HFFc6 (cell line): ENCODE measurements at regions not wholly inside any gene's neighbourhood (a gene's known extent, or its start where the extent isn't known, plus 50 kb on each side); places are given as distances from the start of the nearest gene placed in this dataset.
"Not testable (repeated sequence)": the region's sequence is repeated elsewhere in the genome, so short reads cannot be mapped to it uniquely, and the experiment has no call there.

Experiments
- DNase-seq: peaks from one replicate; pipeline ENCODE4 v3.0.0-alpha.2; 2018
- H3K27ac Mint-ChIP-seq: 2 replicates; pipeline ENCODE4 v1.8.0; 2020; ENCODE audit warnings: mild to moderate bottlenecking, mixed read lengths
- H3K27me3 Mint-ChIP-seq: 2 replicates; pipeline ENCODE4 v1.8.0; 2021; ENCODE audit warnings: mild to moderate bottlenecking, moderate library complexity, mixed read lengths; ENCODE audit not compliant: insufficient read depth
- H3K36me3 Mint-ChIP-seq: 2 replicates; pipeline ENCODE4 v1.8.0; 2021; ENCODE audit warnings: low read depth, mixed read lengths
- H3K4me1 Mint-ChIP-seq: 2 replicates; pipeline ENCODE4 v1.8.0; 2020; ENCODE audit warnings: low read depth, mixed read lengths
- H3K4me3 Mint-ChIP-seq: 2 replicates; pipeline ENCODE4 v1.8.0; 2020; ENCODE audit warnings: mild to moderate bottlenecking, moderate library complexity, mixed read lengths
- H3K9me3 Mint-ChIP-seq: 2 replicates; pipeline ENCODE4 v1.8.0; 2020; ENCODE audit warnings: mild to moderate bottlenecking, mixed read lengths
- CTCF ChIP-seq: fragments of 200-600 bp; sonication (generic); IDR thresholded peaks from 2 replicates; pipeline ENCODE4 v1.5.0; 2021; ENCODE audit warnings: antibody characterized with exemption, mild to moderate bottlenecking

- no peaks in the 10 kb centered on the region for H3K4me1 Mint-ChIP-seq
- no peak for DNase-seq
- H3K9me3 Mint-ChIP-seq, result peaks cover 16% of the 10 kb centered on the region
- no peaks in the 10 kb centered on the region for H3K27me3 Mint-ChIP-seq
- H3K27ac Mint-ChIP-seq, result no peak overlapping the region
- H3K4me3 Mint-ChIP-seq, result no peak overlapping the region
- TF ChIP-seq CTCF, result no peak
- H3K36me3 Mint-ChIP-seq, result no peaks in the 10 kb centered on the region
These were observed 1751.4 kb upstream of the SPRY2 start for GRCh38 chr13:82092312-82092711.

- H3K4me1 Mint-ChIP-seq, result no peaks in the 10 kb centered on the region
- H3K9me3 Mint-ChIP-seq, result peaks cover 13% of the 10 kb centered on the region
- DNase-seq, result no peak
- H3K27ac Mint-ChIP-seq, result no peak overlapping the region
- no peaks in the 10 kb centered on the region; the same call in 1 of the 2 replicates for H3K27me3 Mint-ChIP-seq
- no peak for TF ChIP-seq CTCF
- H3K36me3 Mint-ChIP-seq, result no peaks in the 10 kb centered on the region
- H3K4me3 Mint-ChIP-seq, result no peak overlapping the region
These were observed 1747.9 kb upstream of the SPRY2 start for GRCh38 chr13:82088781-82089180.

- DNase-seq, result no peak
- no peak overlapping the region for H3K27ac Mint-ChIP-seq
- no peak overlapping the region for H3K4me3 Mint-ChIP-seq
- no peaks in the 10 kb centered on the region for H3K27me3 Mint-ChIP-seq
- TF ChIP-seq CTCF, result no peak
- H3K4me1 Mint-ChIP-seq, result no peaks in the 10 kb centered on the region
- peaks cover 6% of the 10 kb centered on the region for H3K9me3 Mint-ChIP-seq
- H3K36me3 Mint-ChIP-seq, result no peaks in the 10 kb centered on the region
These were observed 1735.6 kb upstream of the SPRY2 start for GRCh38 chr13:82076496-82076895.

GRCh38 chr13:82070416-82070815 is 1729.5 kb upstream of the SPRY2 start:
- TF ChIP-seq CTCF, result no peak
- Mint-ChIP-seq H3K4me3 (no peak overlapping the region), H3K27me3 (no peaks in the 10 kb centered on the region), H3K4me1 (no peaks in the 10 kb centered on the region), H3K9me3 (peaks cover 22% of the 10 kb centered on the region), H3K36me3 (no peaks in the 10 kb centered on the region), H3K27ac (no peak overlapping the region)
- no peak for DNase-seq

- Mint-ChIP-seq H3K9me3 (peaks cover 7% of the 10 kb centered on the region), H3K4me1 (no peaks in the 10 kb centered on the region), H3K27me3 (no peaks in the 10 kb centered on the region), H3K36me3 (no peaks in the 10 kb centered on the region), H3K4me3 (no peak overlapping the region), H3K27ac (no peak overlapping the region)
- DNase-seq, result no peak
- no peak for TF ChIP-seq CTCF
These were observed 1721.8 kb upstream of the SPRY2 start for GRCh38 chr13:82062772-82063171.

GRCh38 chr13:82058364-82058763 is 1717.4 kb upstream of the SPRY2 start:
- H3K4me3 Mint-ChIP-seq, result no peak overlapping the region
- no peak for DNase-seq
- H3K27me3 Mint-ChIP-seq, result no peaks in the 10 kb centered on the region
- H3K36me3 Mint-ChIP-seq, result no peaks in the 10 kb centered on the region
- no peaks in the 10 kb centered on the region for H3K4me1 Mint-ChIP-seq
- peaks cover 10% of the 10 kb centered on the region for H3K9me3 Mint-ChIP-seq
- TF ChIP-seq CTCF, result no peak
- no peak overlapping the region for H3K27ac Mint-ChIP-seq

GRCh38 chr13:82045316-82045715 is 1704.4 kb upstream of the SPRY2 start:
- H3K27ac Mint-ChIP-seq, result not testable (repeated sequence)

More at GRCh38 chr13:82045316-82045715, 1704.4 kb upstream of the SPRY2 start:
- H3K4me3 Mint-ChIP-seq, H3K4me1 Mint-ChIP-seq, H3K36me3 Mint-ChIP-seq, DNase-seq, H3K27me3 Mint-ChIP-seq: not testable (repeated sequence)
- peaks cover 11% of the 10 kb centered on the region for H3K9me3 Mint-ChIP-seq
